ENCODE measurements at regions not wholly inside any gene's neighbourhood (a gene's known extent, or its start where the extent isn't known, plus 50 kb on each side); places are given as distances from the start of the nearest gene placed in this dataset.

- no peaks in the 10 kb centered on the region for H3K9me2 ChIP-seq (ENCODE audit: low read depth, low read length)
- no peak overlapping the region for H3K4me3 ChIP-seq (ENCODE audit: low read depth, low read length, poor library complexity, severe bottlenecking)
- no peaks in the 10 kb centered on the region for H3F3A ChIP-seq (ENCODE audit: insufficient read depth, low read length)
- H2AFZ ChIP-seq (ENCODE audit: low read length): no peak overlapping the region
- H4K20me1 ChIP-seq (ENCODE audit: insufficient read depth, low read length): no peaks in the 10 kb centered on the region
- H3K27me3 ChIP-seq (ENCODE audit: insufficient read depth, low read length): no peaks in the 10 kb centered on the region
- no peak overlapping the region for H3K9ac ChIP-seq (ENCODE audit: low read length)
- no peak overlapping the region for H3K4me2 ChIP-seq (ENCODE audit: low read length)
- H3K79me2 ChIP-seq (ENCODE audit: insufficient read depth, low read length): no peaks in the 10 kb centered on the region
- no peaks in the 10 kb centered on the region for H3K4me1 ChIP-seq (ENCODE audit: insufficient read depth, low read length, severe bottlenecking)
- H3K27ac ChIP-seq (ENCODE audit: low read depth, low read length, poor library complexity, severe bottlenecking): no peak overlapping the region
- H3K9me3 ChIP-seq (ENCODE audit: low read length): no peaks in the 10 kb centered on the region
- TF ChIP-seq EZH2 (IDR thresholded peaks at IDR 0.05; ENCODE audit: borderline replicate concordance, low read length): no peak
- no peak for TF ChIP-seq CTCF (IDR thresholded peaks at IDR 0.05; ENCODE audit: low read length)
- H3K36me3 ChIP-seq (ENCODE audit: insufficient read depth, low read length): no peaks in the 10 kb centered on the region
Observed at GRCh38 chrX:125522752-125523151, 203.1 kb downstream of the TEX13C start.

- H4K20me1 ChIP-seq (ENCODE audit: insufficient read depth, low read length): no peaks in the 10 kb centered on the region
- no peak for TF ChIP-seq EZH2 (IDR thresholded peaks at IDR 0.05; ENCODE audit: borderline replicate concordance, low read length)
- no peak for TF ChIP-seq CTCF (IDR thresholded peaks at IDR 0.05; ENCODE audit: low read length)
- H3K27ac ChIP-seq (ENCODE audit: low read depth, low read length, poor library complexity, severe bottlenecking): no peak overlapping the region
- H2AFZ ChIP-seq (ENCODE audit: low read length): no peak overlapping the region
- no peaks in the 10 kb centered on the region for H3K36me3 ChIP-seq (ENCODE audit: insufficient read depth, low read length)
- H3K27me3 ChIP-seq (ENCODE audit: insufficient read depth, low read length): no peaks in the 10 kb centered on the region
- H3K9me2 ChIP-seq (ENCODE audit: low read depth, low read length): no peaks in the 10 kb centered on the region
- H3K4me3 ChIP-seq (ENCODE audit: low read depth, low read length, poor library complexity, severe bottlenecking): no peak overlapping the region
- no peaks in the 10 kb centered on the region for H3K9me3 ChIP-seq (ENCODE audit: low read length)
- H3F3A ChIP-seq (ENCODE audit: insufficient read depth, low read length): no peaks in the 10 kb centered on the region
- no peak overlapping the region for H3K9ac ChIP-seq (ENCODE audit: low read length)
- H3K4me1 ChIP-seq (ENCODE audit: insufficient read depth, low read length, severe bottlenecking): no peaks in the 10 kb centered on the region
- H3K79me2 ChIP-seq (ENCODE audit: insufficient read depth, low read length): no peaks in the 10 kb centered on the region
- no peak overlapping the region for H3K4me2 ChIP-seq (ENCODE audit: low read length)
Observed at GRCh38 chrX:125532411-125533089, 212.9 kb downstream of the TEX13C start.

GRCh38 chrX:125533352-125533751, 213.7 kb downstream of the TEX13C start:
- TF ChIP-seq EZH2 (IDR thresholded peaks at IDR 0.05; ENCODE audit: borderline replicate concordance, low read length) (no peak), CTCF (IDR thresholded peaks at IDR 0.05; ENCODE audit: low read length) (no peak)
- Histone ChIP-seq H3K4me1 (ENCODE audit: insufficient read depth, low read length, severe bottlenecking) (no peaks in the 10 kb centered on the region), H3K9me3 (ENCODE audit: low read length) (no peaks in the 10 kb centered on the region), H3K9me2 (ENCODE audit: low read depth, low read length) (no peaks in the 10 kb centered on the region), H3F3A (ENCODE audit: insufficient read depth, low read length) (no peaks in the 10 kb centered on the region), H3K79me2 (ENCODE audit: insufficient read depth, low read length) (no peaks in the 10 kb centered on the region), H3K27ac (ENCODE audit: low read depth, low read length, poor library complexity, severe bottlenecking) (no peak overlapping the region), H2AFZ (ENCODE audit: low read length) (no peak overlapping the region), H3K27me3 (ENCODE audit: insufficient read depth, low read length) (no peaks in the 10 kb centered on the region), H3K4me3 (ENCODE audit: low read depth, low read length, poor library complexity, severe bottlenecking) (no peak overlapping the region), H4K20me1 (ENCODE audit: insufficient read depth, low read length) (no peaks in the 10 kb centered on the region), H3K4me2 (ENCODE audit: low read length) (no peak overlapping the region), H3K36me3 (ENCODE audit: insufficient read depth, low read length) (no peaks in the 10 kb centered on the region), H3K9ac (ENCODE audit: low read length) (no peak overlapping the region)
